Limb (tissue), 2 donors: ENCODE measurements at regions not wholly inside any gene's neighbourhood (a gene's known extent, or its start where the extent isn't known, plus 50 kb on each side); places are given as distances from the start of the nearest gene placed in this dataset.

Experiments used
- DNase-seq, 2 donors: peaks; one replicate each; pipeline ENCODE4 v3.0.0-alpha.2; 2016; ENCODE audit errors: extremely low spot score in 2 of 2

DNA sequence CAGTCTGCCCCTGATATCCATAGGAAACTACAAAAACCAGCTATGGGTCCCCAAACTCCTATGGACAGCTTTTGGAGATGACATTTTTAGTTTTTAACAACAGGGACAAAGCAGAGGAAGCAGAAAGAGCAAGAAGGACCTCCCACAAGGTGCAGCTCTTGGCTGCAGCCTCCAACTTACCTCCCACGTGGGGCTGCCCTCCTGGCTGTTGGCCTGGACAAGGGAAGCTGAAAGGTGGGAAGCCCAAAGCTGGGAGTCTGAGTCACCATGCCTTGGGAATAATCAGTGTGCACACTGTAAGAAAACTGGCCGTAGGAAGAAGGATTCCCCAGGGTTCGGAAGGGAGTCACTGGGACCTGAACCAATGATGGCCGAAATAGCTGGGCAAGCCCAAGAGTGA, 51.8 kb upstream of the PAX1 start:
- no peak for DNase-seq

DNA sequence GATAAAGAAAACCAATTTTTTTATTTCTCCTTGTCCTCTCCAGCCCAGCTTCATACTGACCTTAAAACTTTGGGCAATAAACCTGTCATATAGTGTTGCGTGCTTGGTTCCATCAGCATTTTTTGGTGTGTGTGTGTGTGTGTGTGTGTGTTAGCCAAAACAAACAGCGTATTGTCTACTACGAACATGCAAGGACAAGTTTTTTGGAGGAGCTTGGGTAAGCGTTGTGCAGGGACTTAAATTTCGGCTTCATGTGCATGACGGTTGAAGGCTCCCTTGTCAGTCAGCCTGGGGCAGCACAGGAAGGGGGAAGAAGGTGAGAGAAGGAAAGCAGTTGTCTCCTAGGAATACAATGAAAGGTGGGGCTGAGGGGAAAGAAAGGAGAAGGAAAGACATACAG, 62.0 kb upstream of the PAX1 start:
- no peak for DNase-seq

DNA sequence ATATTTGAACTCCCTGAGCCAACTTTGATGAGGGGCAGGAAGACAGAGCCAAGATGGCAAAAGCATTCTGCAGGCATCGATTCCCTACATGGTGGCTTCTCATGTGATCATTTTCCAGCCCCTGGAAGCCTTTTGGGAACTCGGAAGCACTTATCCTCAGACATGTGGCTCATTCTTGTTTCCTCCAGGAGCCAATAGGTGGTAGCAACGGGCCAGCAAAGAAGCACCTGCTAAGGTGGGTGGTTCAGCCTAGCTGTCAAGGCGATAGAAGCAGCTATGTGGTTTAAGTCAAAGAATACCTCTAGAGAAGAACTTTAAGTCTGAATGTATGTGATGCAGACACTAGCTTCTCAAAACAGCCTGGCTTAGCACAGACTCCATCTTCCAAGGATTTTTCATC, 64.9 kb upstream of the PAX1 start:
- peak in 1 of 2 donors; percentile 47 for DNase-seq

GRCh38 chr20:21633829-21634228, 71.6 kb upstream of the PAX1 start:
- DNase-seq = no peak

GRCh38 chr20:21632735-21633053, 72.8 kb upstream of the PAX1 start:
- no peak for DNase-seq

DNA sequence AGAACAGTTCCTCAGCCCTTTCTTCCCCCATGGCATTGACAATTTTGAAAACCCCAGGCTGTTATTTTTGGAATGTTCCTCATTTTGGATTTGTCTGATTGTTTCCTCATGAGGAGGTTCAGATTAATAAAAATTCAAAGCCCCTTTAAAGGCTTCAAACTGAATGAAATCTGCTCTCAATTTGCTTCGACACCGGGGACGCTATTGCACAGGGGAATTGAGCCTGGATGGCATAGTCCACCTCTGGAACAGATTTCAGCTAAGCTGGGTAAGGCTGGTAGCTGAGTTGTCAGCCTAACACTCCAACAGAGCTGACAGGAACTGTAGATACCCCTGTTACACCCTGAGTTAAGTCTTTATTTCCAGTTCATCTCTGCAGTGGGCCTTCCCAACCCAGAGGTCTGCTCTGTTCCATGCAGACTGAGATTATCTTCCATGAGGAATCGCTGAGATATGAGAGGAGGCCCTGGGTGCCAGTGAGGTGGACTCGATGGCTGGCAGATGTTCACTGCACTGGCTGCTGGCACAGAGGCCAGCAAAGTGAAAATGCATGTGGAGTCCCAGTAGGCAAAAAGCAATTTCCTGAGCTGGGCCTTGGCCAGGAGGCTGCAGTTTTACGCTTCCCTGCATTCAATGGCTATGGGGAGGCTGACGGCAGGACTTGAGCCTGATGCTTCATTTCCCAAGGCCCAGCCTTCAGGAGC, 73.3 kb upstream of the PAX1 start:
- DNase-seq = no peak

DNA sequence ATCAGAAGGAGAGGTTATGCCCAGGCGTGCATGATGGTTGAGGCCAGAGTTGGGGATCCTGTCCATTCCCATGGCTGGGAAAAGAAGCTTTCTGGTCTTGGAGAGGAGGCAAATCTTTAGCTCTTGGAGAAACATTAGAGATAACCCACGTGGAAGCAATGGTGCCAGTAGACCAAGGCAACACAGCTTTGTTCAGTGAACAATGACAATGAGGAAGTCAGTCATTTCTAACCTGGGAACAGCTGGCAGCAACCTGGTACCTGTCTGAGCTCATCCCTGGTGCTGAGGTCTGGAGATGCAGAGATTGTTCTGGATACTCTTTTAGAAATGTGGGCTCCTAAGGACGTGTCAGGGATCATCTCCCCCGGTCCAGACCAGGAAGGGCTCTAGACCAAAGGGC, 76.7 kb upstream of the PAX1 start:
- DNase-seq = no peak

GRCh38 chr20:21623781-21624094, 81.7 kb upstream of the PAX1 start:
- DNase-seq = no peak

DNA sequence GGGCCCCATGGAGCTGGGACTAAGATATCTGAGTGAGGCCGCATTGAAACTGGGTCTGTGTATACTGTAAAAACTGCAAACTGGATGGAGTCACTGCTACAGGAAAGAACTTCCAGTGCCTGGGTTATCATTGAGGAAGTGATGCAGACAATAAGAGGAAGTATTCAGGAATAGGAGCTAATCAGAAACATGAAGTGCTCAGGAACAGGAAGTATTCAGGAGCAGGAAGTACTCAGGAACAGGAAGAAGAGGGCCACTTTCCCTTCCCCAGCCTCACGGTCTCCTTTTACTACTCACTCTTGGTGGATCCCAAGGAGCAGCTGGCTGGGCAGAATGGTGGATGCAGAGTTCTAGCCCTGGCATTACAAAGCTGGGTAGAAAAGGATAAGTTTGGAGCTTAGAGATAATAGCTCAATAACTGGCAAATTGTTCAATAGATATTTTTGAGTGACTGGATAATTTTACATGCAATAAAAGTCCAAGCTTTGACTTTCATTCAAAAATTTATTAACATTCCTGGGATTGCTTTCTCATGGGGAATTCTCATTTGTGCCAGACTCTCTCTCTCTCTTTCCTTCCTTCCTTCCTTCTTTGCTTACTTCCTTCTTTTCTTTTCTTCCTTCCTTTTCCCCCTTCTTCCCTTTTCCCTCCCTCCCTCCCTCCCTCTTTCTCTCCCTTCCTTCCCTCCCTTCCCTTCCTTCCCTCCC, 82.2 kb upstream of the PAX1 start:
- no peak for DNase-seq

DNA sequence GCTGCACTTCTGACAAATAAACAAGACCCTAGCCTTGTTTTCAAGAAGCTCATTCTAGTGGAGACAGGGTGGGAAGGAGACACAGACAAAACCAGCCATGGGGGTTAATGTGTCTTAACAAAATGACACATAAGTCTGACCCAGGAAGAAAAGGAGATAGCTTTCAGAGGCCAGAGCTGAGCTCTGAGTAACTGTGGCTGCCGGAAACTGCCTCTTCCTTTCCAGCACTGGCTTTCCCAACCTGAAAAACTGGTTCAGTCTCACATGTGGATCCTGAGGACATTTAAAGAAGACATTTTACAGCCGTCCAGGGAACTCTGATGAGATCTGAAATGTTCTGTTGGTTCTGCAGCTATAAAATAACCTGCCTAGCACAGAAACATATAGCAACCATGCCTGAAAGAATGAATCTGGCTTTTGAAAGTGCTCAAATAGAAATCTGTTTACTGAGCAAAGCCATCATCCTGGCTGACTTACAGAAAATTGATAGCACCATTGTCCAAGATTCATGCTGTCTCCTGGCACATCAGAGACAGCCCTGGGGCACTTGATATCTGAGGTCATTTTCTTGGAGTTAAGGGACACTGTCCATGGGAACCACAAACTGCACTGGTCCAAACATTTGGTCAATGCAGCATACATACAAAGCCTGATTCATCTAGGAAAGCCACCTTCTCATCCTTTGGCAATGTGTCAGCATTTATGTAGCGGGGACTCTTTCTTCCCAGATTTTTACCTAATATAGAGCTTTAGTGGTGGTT, 83.2 kb upstream of the PAX1 start:
- DNase-seq = no peak

DNA sequence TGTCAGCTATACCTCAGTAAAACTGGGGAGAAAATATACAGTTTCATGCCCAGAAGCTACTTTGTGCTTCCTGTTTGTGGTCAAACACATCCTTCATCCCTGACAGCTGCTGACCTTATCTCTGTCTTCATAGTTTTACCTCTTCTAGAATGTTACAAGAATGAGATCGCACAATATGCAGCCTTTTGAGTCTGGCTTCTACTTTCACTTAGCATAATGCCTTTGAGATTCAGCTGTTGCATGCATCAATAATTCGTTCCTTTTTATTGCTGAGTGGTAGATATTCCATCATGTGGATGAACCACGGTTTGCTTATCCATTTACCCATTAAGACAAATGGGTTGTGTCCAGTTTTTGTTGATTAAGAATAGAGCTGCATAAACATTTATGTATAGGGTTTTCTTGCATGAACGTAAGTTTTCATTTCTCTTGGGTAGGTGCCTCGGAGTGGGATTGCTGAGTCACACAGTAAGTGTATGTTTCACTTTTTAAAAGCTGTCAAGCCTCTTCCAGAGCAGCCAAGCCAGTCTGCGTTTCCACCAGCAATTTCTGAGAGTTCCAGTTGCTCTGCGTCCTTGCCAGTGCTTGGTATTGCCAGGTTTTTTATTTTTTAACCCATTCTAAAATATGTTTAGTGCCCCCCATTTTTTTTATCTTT, 86.6 kb upstream of the PAX1 start:
- no peak for DNase-seq

- DNase-seq = peak; percentile 45 to 82
Observed at GRCh38 chr20:21615617-21616080, 89.8 kb upstream of the PAX1 start.

DNA sequence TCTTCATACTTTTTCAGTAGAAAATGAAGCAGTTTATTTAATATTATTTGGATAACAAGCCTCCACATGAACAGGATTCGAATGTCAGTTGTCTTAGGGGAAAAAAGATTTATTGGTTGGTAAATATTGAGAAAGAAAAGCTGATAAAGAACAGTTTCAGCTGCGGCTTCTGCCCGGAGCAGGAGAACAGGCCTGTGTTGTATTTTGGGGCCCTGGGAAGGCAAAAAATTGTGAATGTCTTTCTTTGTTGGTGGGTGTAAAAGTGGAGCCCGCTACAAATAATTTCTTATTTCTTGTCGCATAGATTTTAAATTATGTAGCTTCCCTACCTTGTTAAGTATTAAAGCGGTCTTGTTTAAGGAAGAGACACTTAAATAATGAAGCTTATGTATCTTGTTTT, 90.5 kb upstream of the PAX1 start:
- no peak for DNase-seq

GRCh38 chr20:21613512-21613911, 92.0 kb upstream of the PAX1 start:
- no peak for DNase-seq

- no peak for DNase-seq
Observed at GRCh38 chr20:21609981-21610380, 95.5 kb upstream of the PAX1 start.

DNA sequence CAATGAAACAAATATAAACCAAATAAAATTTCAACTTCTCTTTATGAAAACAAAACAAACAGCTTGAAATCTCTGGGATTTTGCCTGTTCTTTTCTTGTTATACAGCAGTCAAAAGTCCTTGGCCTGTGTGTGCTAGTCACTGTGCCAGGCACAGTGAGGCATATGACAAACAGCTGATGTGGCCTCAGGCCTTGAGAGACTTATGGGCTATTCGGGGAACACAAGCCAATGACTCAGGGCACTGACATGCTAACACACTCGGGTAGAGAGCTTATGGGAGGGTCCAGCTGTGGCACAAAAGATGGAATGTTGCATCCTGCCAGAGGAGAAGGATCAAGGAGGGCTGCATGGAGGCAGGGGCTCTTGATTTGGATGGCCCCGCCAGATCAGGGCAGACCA, 95.4 kb upstream of the NKX2-2 start:
- no peak for DNase-seq

DNA sequence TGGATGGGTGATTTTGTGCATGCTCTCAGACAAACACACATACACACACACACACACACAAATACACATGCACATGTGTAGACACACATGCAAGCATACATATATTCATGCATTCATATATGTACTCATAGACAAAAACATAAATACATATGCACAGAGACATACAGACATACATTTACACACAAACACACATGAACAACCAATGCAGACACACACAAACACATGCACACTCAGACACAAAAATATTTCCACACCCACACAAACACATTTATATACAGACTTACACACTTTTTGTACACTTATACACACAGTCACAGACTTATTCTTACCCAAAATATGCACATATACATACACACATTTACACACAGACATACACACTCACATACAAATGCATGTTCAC, 94.9 kb upstream of the NKX2-2 start:
- DNase-seq = no peak

- peak in 1 of 2 donors; percentile 66 for DNase-seq
Observed at GRCh38 chr20:21607971-21608725, 94.3 kb upstream of the NKX2-2 start.

GRCh38 chr20:21601799-21602198, 87.9 kb upstream of the NKX2-2 start:
- DNase-seq = no peak

DNA sequence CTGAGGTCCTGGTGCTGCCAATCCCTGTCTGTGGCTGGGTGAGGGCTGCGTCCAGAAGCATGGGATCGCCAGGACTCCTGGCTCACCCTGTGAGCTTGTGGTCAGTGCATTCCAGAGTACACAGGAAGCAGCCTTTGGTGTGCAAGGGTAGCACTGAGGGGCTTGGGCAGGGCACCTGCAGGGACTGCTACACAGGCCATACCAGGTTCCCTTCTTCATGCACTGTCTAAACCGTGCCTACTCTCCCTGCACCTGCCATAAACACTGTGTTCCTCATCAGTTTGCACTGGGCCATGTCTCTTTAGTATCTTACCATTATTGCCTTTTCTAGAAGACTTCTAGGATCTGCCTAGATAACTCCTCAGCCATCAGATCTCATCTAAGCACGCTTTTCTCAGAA, 72.8 kb upstream of the NKX2-2 start:
- no peak for DNase-seq

DNA sequence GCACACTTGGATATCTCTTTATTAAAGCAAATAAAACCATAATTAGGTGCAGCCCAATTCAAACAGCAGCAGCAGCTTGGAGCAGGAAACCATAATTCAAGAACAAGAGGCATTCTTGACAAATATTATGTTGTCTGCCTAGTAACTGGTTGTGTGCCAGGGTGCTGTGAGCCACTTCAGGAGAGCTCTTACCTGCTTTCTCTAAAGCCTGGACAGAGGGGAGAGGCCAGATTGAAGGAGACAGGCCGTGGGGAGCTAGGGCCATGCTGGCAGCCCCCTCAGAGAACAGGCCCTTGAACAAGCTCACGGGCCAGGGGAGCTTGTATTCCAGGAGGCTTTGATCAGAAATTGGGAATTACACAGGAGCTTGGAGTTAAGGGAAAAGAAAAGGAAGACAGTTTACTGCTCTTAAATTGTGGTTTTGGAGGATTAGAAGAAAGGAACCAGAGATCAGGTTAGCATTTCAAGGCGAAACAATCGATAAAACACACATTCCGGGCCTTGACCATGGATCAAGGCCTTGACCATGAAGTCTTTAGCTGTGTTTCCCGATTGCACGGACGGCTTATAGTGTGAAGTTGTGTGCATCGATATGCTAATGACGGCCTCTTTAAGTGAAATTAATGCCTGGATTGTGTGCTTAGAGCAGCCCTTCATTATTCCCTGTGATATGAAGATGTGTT, 69.8 kb upstream of the NKX2-2 start:
- no peak for DNase-seq
